K562 (cell line): ENCODE measurements at regions not wholly inside any gene's neighbourhood (a gene's known extent, or its start where the extent isn't known, plus 50 kb on each side); places are given as distances from the start of the nearest gene placed in this dataset.

ENCODE experiments used
- ATAC-seq: fragments of 200-7000 bp; cut with Tn5 transposase; 3 replicates; pipeline ENCODE4 v1.9.1; 2020; ENCODE audit warnings: moderate library complexity
- BruUV-seq: library from RNA; stranded (reverse); fragments of 400-500 nt; replicated peaks from 2 replicates; lab custom pipeline; 2021; lab: Mats Ljungman, UMichigan
- CTCF ChIA-PET: fragments of 300-600 bp; formaldehyde crosslinking; extraction: SDS; loops from one replicate; lab custom pipeline; 2021; ENCODE audit warnings: low intra/inter-chr PET ratio; lab: Yijun Ruan, JAX
- POLR2A ChIA-PET: fragments of 300-600, 350-650 bp; sonication (Branson Sonifier 250); formaldehyde crosslinking; extraction: SDS; loops from one replicate; lab custom pipeline; 2021; ENCODE audit warnings: antibody characterized with exemption, inconsistent platforms; lab: Yijun Ruan, JAX
- DNase-seq, 4 experiments: peaks; one replicate each; pipeline versions ENCODE4 v3.0.0 to v3.0.0-alpha.2; 2011 to 2018; ENCODE audit warnings: low spot score in 3 of 4, mixed read lengths in 3 of 4; ENCODE audit errors: extremely low read depth in 1 of 4
- FAIRE-seq: peaks from 2 replicates; lab custom pipeline; 2011; peaks lifted over from hg19 to GRCh38; lab: Jason Lieb, UNC
- H2AFZ ChIP-seq: 2 replicates; pipeline ENCODE4 v1.6.0; 2011; ENCODE audit warnings: low read depth, low read length, control low read depth, inconsistent platforms
- H3K27ac ChIP-seq: fragments of 200-600 bp; 3 replicates; pipeline ENCODE4 v1.8.0; 2011; ENCODE audit warnings: low read depth, mild to moderate bottlenecking, control low read depth, inconsistent platforms, low read length, moderate library complexity, mixed read lengths; ENCODE audit errors: extremely low read depth
- H3K27me3 ChIP-seq, 2 experiments: fragments of 300-600 bp in 1 of 2; 2 replicates in 1 of 2; 3 replicates in 1 of 2; pipeline versions ENCODE4 v1.6.0 to v1.8.0; 2011; ENCODE audit warnings: inconsistent platforms in 2 of 2, low read length in 2 of 2, mild to moderate bottlenecking in 1 of 2, mixed read lengths in 1 of 2, moderate library complexity in 1 of 2; ENCODE audit not compliant: control insufficient read depth in 2 of 2, insufficient read depth in 2 of 2
- H3K36me3 ChIP-seq: fragments of 300-600 bp; 3 replicates; pipeline ENCODE4 v1.8.0; 2011; ENCODE audit warnings: mild to moderate bottlenecking, low read length, inconsistent platforms; ENCODE audit not compliant: control insufficient read depth, insufficient read depth
- H3K4me1 ChIP-seq, 2 experiments: fragments of 200-600 bp in 1 of 2; replicated peaks in 1 of 2; 2 replicates in 1 of 2; 3 replicates in 1 of 2; pipeline versions ENCODE4 v1.5.1 to v1.8.0; 2011; ENCODE audit warnings: inconsistent platforms in 2 of 2, low read length in 2 of 2, mild to moderate bottlenecking in 1 of 2, mixed read lengths in 1 of 2, moderate library complexity in 1 of 2; ENCODE audit not compliant: control insufficient read depth in 2 of 2, insufficient read depth in 2 of 2
- H3K4me2 ChIP-seq: 2 replicates; pipeline ENCODE4 v1.6.1; 2011; ENCODE audit warnings: low read length, control low read depth, inconsistent platforms, mixed read lengths; ENCODE audit not compliant: insufficient read depth
- H3K4me3 ChIP-seq: fragments of 200-600 bp; sonication (generic), shearing (Covaris generic); 2 replicates; pipeline ENCODE4 v1.5.1; 2016; ENCODE audit warnings: control low read depth, inconsistent platforms
- H3K79me2 ChIP-seq: fragments of 200-600 bp; 3 replicates; pipeline ENCODE4 v1.8.0; 2011; ENCODE audit warnings: low read length, inconsistent platforms; ENCODE audit not compliant: control insufficient read depth, insufficient read depth
- H3K9ac ChIP-seq, 2 experiments: 2 replicates each; pipeline versions ENCODE4 v1.6.0 to v1.6.1; 2011; ENCODE audit warnings: low read depth in 2 of 2, low read length in 2 of 2, control low read depth in 1 of 2, inconsistent platforms in 1 of 2, mild to moderate bottlenecking in 1 of 2, mixed read lengths in 1 of 2; ENCODE audit not compliant: insufficient read depth in 1 of 2
- H3K9me1 ChIP-seq: one replicate; pipeline ENCODE4 v1.6.0; 2011; ENCODE audit warnings: inconsistent platforms, mild to moderate bottlenecking, low read length, moderate library complexity; ENCODE audit not compliant: control insufficient read depth, insufficient read depth
- H3K9me3 ChIP-seq: replicated peaks from 2 replicates; pipeline ENCODE4 v1.5.1; 2011; ENCODE audit warnings: low read depth, low read length, inconsistent platforms; ENCODE audit not compliant: control insufficient read depth, insufficient read depth
- H4K20me1 ChIP-seq: replicated peaks from 2 replicates; pipeline ENCODE4 v1.6.1; 2011; ENCODE audit warnings: low read length, inconsistent platforms, mixed read lengths; ENCODE audit not compliant: control insufficient read depth, insufficient read depth
- ATF3 ChIP-seq, 2 experiments: fragments of 450-650 bp in 1 of 2; sonication (generic) in 1 of 2; formaldehyde crosslinking in 1 of 2; IDR thresholded peaks in 1 of 2; conservative IDR thresholded peaks in 1 of 2; 2 replicates each; pipeline versions ENCODE4 v1.6.1 to v1.8.1; 2016 to 2023; ENCODE audit warnings: mild to moderate bottlenecking in 2 of 2, moderate library complexity in 2 of 2, inconsistent platforms in 1 of 2, missing genetic modification reagents in 1 of 2
- L3MBTL2 ChIP-seq: fragments of 450-650 bp; IDR thresholded peaks from 2 replicates; pipeline ENCODE4 v1.6.1; 2016; ENCODE audit warnings: mild to moderate bottlenecking, moderate library complexity
- MAFF ChIP-seq: IDR thresholded peaks from 2 replicates; pipeline ENCODE4 v1.6.1; 2012; ENCODE audit warnings: low read length, improper control_type of control experiment
- PHB ChIP-seq: fragments of 250-450 bp; sonication (Bioruptor Pico); IDR thresholded peaks from 2 replicates; pipeline ENCODE4 v1.5.0; 2021
- TCF3 ChIP-seq: sonication (generic); formaldehyde crosslinking; IDR thresholded peaks from 2 replicates; pipeline ENCODE4 v1.4.0; 2020; ENCODE audit warnings: mild to moderate bottlenecking, missing genetic modification reagents
- TOE1 ChIP-seq, 2 experiments: fragments of 450-650 bp in 1 of 2; sonication (generic) in 1 of 2; formaldehyde crosslinking in 1 of 2; IDR thresholded peaks; 2 replicates each; pipeline versions ENCODE4 v1.7.1 to v1.8.0; 2016 to 2022; ENCODE audit warnings: borderline replicate concordance in 2 of 2, mild to moderate bottlenecking in 2 of 2, antibody characterized with exemption in 1 of 2, inconsistent platforms in 1 of 2, low read depth in 1 of 2, missing genetic modification reagents in 1 of 2, moderate library complexity in 1 of 2
- TSC22D4 ChIP-seq: fragments of 450-650 bp; IDR thresholded peaks from 2 replicates; pipeline ENCODE4 v1.6.1; 2016; ENCODE audit warnings: missing genetic modification characterization, missing biosample characterization, control low read depth
- VEZF1 ChIP-seq: fragments of 200-800 bp; sonication (Bioruptor generic); IDR thresholded peaks from 2 replicates; pipeline ENCODE4 v1.6.1; 2017; ENCODE audit warnings: missing genetic modification characterization, missing compliant biosample characterization
- ZBTB17 ChIP-seq: fragments of 450-650 bp; formaldehyde crosslinking; IDR thresholded peaks from 2 replicates; pipeline ENCODE4 v1.4.0; 2020; ENCODE audit warnings: mild to moderate bottlenecking
- WGBS: fragments of 100-300 bp; shearing (Covaris generic); methylation state at CpG from one replicate; pipeline ENCODE4 v1.1.6; 2016; ENCODE audit warnings: low coverage, mixed read lengths; ENCODE audit not compliant: insufficient coverage; ENCODE audit errors: missing lambda C conversion rate; 5-methylcytosine and 5-hydroxymethylcytosine counted together
- in situ Hi-C: fragments of 300-500 bp; cut with MboI; formaldehyde crosslinking; loops from 4 replicates; pipeline ENCODE4 v1.15.0; 2018; ENCODE audit warnings: inconsistent platforms, mixed read lengths
- intact Hi-C: fragments of 100-400 bp; cut with micrococcal nuclease; formaldehyde crosslinking; loops from 2 replicates; pipeline ENCODE4 v1.14.2; 2022

- ChIA-PET CTCF (no interaction called here), POLR2A (no interaction called here)
- DNase-seq (no peak), FAIRE-seq (no peak)
- Histone ChIP-seq H3K9me1 (no peaks in the 10 kb centered on the region), H3K27ac (no peak overlapping the region), H3K9me3 (no peaks in the 10 kb centered on the region), H2AFZ (no peak overlapping the region), H3K4me1 (no peaks in the 10 kb centered on the region), H3K79me2 (no peaks in the 10 kb centered on the region), H4K20me1 (no peaks in the 10 kb centered on the region)
- BruUV-seq, result no TSS peak
- intact Hi-C loops, result no loop called here
- 0% methylated on average over 3 of the region's 3 CpGs for WGBS
- TF ChIP-seq ZBTB17 (no peak), MAFF (no peak), L3MBTL2 (no peak), VEZF1 (CRISPR knock-in tag) (no peak), PHB (CRISPR knock-in tag) (no peak), TCF3 (CRISPR knock-in tag) (no peak), ATF3 (IDR thresholded peaks at IDR 0.05) (no peak), ATF3 (CRISPR knock-in tag; conservative IDR thresholded peaks at IDR 0.05) (no peak), TOE1 (IDR thresholded peaks at IDR 0.05; ENCODE audit: borderline replicate concordance) (no peak), TOE1 (CRISPR knock-in tag; IDR thresholded peaks at IDR 0.05; ENCODE audit: borderline replicate concordance, low read depth) (no peak), TSC22D4 (tag) (no peak)
- TF ChIP-seq, all 486 proteins: peak for 0
- Histone ChIP-seq H3K27me3 (no peaks in the 10 kb centered on the region), H3K9ac (no peak overlapping the region), H3K36me3 (no peaks in the 10 kb centered on the region), H3K4me2 (no peak overlapping the region), H3K4me3 (no peak overlapping the region)
- ATAC-seq, result no peak
- in situ Hi-C loops, result no loop called here
Measured at GRCh38 chr6:23879816-23880215, 246.2 kb upstream of the NRSN1 start.
